OCI-LY3 (cell line): ENCODE measurements at regions not wholly inside any gene's neighbourhood (a gene's known extent, or its start where the extent isn't known, plus 50 kb on each side); places are given as distances from the start of the nearest gene placed in this dataset.

ENCODE experiments used
- EZH2phosphoT487 ChIP-seq: fragments of 200-600 bp; shearing (Covaris generic); IDR thresholded peaks from 2 replicates; pipeline ENCODE4 v1.6.1; 2018; ENCODE audit warnings: antibody characterized with exemption, mixed run types, low read depth
- TF ChIP-seq, protein P1 (sequence below): fragments of 200-600, 300-600 bp; sonication (generic); IDR thresholded peaks from 2 replicates; pipeline ENCODE4 v1.5.1; 2014; ENCODE audit warnings: antibody characterized with exemption, low read length, low read depth

DNA sequence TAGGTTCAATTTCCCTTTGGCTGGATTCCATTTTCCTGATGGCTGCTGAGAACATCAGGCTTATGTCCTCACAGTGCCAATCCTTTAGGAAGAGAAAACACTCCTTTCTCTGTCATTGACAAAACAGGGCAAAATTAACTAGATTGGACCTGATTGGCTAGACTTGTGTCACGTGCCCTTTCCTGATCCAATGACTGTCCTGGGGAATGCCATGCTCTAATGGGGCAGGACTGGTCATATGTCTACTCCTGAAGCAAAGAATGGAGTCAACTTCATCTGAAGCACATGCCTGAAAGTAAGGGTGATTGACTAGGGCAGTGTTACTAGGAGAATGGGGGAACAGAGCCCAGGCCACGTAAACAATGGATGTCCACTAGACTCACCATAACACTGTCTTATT, 220.4 kb downstream of the KDR start:
- TF ChIP-seq, protein P1, sequence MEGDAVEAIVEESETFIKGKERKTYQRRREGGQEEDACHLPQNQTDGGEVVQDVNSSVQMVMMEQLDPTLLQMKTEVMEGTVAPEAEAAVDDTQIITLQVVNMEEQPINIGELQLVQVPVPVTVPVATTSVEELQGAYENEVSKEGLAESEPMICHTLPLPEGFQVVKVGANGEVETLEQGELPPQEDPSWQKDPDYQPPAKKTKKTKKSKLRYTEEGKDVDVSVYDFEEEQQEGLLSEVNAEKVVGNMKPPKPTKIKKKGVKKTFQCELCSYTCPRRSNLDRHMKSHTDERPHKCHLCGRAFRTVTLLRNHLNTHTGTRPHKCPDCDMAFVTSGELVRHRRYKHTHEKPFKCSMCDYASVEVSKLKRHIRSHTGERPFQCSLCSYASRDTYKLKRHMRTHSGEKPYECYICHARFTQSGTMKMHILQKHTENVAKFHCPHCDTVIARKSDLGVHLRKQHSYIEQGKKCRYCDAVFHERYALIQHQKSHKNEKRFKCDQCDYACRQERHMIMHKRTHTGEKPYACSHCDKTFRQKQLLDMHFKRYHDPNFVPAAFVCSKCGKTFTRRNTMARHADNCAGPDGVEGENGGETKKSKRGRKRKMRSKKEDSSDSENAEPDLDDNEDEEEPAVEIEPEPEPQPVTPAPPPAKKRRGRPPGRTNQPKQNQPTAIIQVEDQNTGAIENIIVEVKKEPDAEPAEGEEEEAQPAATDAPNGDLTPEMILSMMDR = no peak
- TF ChIP-seq EZH2phosphoT487 = no peak
